GM12865 (cell line): ENCODE measurements at regions not wholly inside any gene's neighbourhood (a gene's known extent, or its start where the extent isn't known, plus 50 kb on each side); places are given as distances from the start of the nearest gene placed in this dataset.
"Not testable (repeated sequence)": the region's sequence is repeated elsewhere in the genome, so short reads cannot be mapped to it uniquely, and the experiment has no call there.

Source experiments
- DNase-seq: peaks from one replicate; pipeline ENCODE4 v3.0.0; 2010; ENCODE audit warnings: low read depth
- H3K4me3 ChIP-seq: 2 replicates; pipeline ENCODE4 v1.5.1; 2011; ENCODE audit warnings: mild to moderate bottlenecking, low read depth, low read length, control low read depth
- CTCF ChIP-seq: IDR thresholded peaks from 2 replicates; pipeline ENCODE4 v1.5.1; 2011; ENCODE audit warnings: low read length, control low read depth, low read depth, inconsistent platforms; ENCODE audit not compliant: insufficient read depth; ENCODE audit errors: missing control alignments

- TF ChIP-seq CTCF, result no peak
Measured at GRCh38 chr17:62156949-62157348, 91.9 kb upstream of the MED13 start.

GRCh38 chr17:62154909-62155308 lies 89.8 kb upstream of the MED13 start:
- DNase-seq, result no peak
- no peak overlapping the region for H3K4me3 ChIP-seq
- TF ChIP-seq CTCF, result no peak

More at GRCh38 chr17:62156949-62157348, 91.9 kb upstream of the MED13 start:
- H3K4me3 ChIP-seq, result no peak overlapping the region
- DNase-seq, result no peak

- no peak for DNase-seq
- TF ChIP-seq CTCF, result no peak
Measured at GRCh38 chr17:62150471-62150870, 85.4 kb upstream of the MED13 start.

GRCh38 chr17:62149961-62150360 lies 84.9 kb upstream of the MED13 start:
- TF ChIP-seq CTCF, result no peak
- H3K4me3 ChIP-seq, result no peak overlapping the region
- DNase-seq, result no peak

More at GRCh38 chr17:62150471-62150870, 85.4 kb upstream of the MED13 start:
- no peak overlapping the region for H3K4me3 ChIP-seq

GRCh38 chr17:62147284-62147683 lies 82.2 kb upstream of the MED13 start:
- DNase-seq, result no peak
- no peak overlapping the region for H3K4me3 ChIP-seq
- no peak for TF ChIP-seq CTCF

- no peak overlapping the region for H3K4me3 ChIP-seq
- DNase-seq, result no peak
- no peak for TF ChIP-seq CTCF
Measured at GRCh38 chr17:62140836-62141235, 75.8 kb upstream of the MED13 start.

- no peak overlapping the region for H3K4me3 ChIP-seq
- no peak for TF ChIP-seq CTCF
Measured at GRCh38 chr17:62140376-62140775, 75.3 kb upstream of the MED13 start.

GRCh38 chr17:62139690-62140354 lies 74.7 kb upstream of the MED13 start:
- H3K4me3 ChIP-seq, DNase-seq: not testable (repeated sequence)

More at GRCh38 chr17:62140376-62140775, 75.3 kb upstream of the MED13 start:
- no peak for DNase-seq
